SK-N-MC (cell line): ENCODE measurements at regions not wholly inside any gene's neighbourhood (a gene's known extent, or its start where the extent isn't known, plus 50 kb on each side); places are given as distances from the start of the nearest gene placed in this dataset.

Source experiments
- EZH2 ChIP-seq: fragments of 200-600 bp; sonication (generic); IDR thresholded peaks from one replicate; pipeline ENCODE4 v1.6.1; 2017; ENCODE audit warnings: antibody characterized with exemption
- POLR2AphosphoS5 ChIP-seq: IDR thresholded peaks from 2 replicates; pipeline ENCODE4 v1.6.1; 2012; ENCODE audit warnings: mild to moderate bottlenecking, low read depth, low read length, borderline replicate concordance

DNA sequence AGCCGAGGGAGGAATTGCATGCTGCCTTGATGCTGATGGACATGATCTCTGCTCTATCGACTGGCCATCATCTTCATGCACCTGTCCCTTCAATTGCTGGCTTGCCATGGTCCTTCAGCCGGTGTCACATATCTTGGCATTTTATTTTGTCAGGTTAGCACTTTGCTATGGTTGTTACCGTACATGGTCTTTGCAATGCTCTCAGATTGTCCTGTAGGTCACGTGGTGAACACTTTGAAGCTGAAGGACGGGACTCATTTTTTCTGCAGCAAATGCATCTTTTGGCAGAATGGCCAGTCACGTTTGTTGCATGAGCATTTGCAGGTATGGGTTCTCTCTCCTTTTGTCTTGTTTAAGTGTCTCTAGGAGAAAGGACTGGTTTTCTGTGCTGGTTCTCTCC, 326.8 kb upstream of the SHH start:
- TF ChIP-seq EZH2: no peak
- no peak for TF ChIP-seq POLR2AphosphoS5
